Astrocyte (in vitro differentiated cells and primary cell): ENCODE measurements at regions not wholly inside any gene's neighbourhood (a gene's known extent, or its start where the extent isn't known, plus 50 kb on each side); places are given as distances from the start of the nearest gene placed in this dataset.

Source experiments
- DNase-seq: peaks from one replicate; pipeline ENCODE4 v3.0.0-alpha.2; 2010; ENCODE audit warnings: low read depth
- FAIRE-seq: peaks from 2 replicates; lab custom pipeline; 2011; peaks lifted over from hg19 to GRCh38; lab: Jason Lieb, UNC
- H2AFZ ChIP-seq: 2 replicates; pipeline ENCODE4 v1.6.0; 2012; ENCODE audit warnings: low read depth, low read length, inconsistent platforms
- H3K27ac ChIP-seq: 2 replicates; pipeline ENCODE4 v1.5.1; 2011; ENCODE audit warnings: low read depth, low read length, inconsistent platforms
- H3K27me3 ChIP-seq: 2 replicates; pipeline ENCODE4 v1.6.0; 2011; ENCODE audit warnings: low read length, inconsistent platforms; ENCODE audit not compliant: insufficient read depth
- H3K36me3 ChIP-seq: 2 replicates; pipeline ENCODE4 v1.5.1; 2011; ENCODE audit warnings: low read length, inconsistent platforms; ENCODE audit not compliant: insufficient read depth
- H3K4me1 ChIP-seq: 2 replicates; pipeline ENCODE4 v1.5.1; 2011; ENCODE audit warnings: low read length, inconsistent platforms; ENCODE audit not compliant: insufficient read depth
- H3K4me2 ChIP-seq: 2 replicates; pipeline ENCODE4 v1.6.0; 2012; ENCODE audit warnings: low read length, inconsistent platforms
- H3K4me3 ChIP-seq: 2 replicates; pipeline ENCODE4 v1.5.1; 2011; ENCODE audit warnings: low read depth, mild to moderate bottlenecking, low read length, inconsistent platforms; ENCODE audit not compliant: insufficient read depth
- H3K79me2 ChIP-seq: 2 replicates; pipeline ENCODE4 v1.6.0; 2012; ENCODE audit warnings: mild to moderate bottlenecking, low read length, inconsistent platforms; ENCODE audit not compliant: insufficient read depth
- H3K9ac ChIP-seq: 2 replicates; pipeline ENCODE4 v1.6.0; 2012; ENCODE audit warnings: mild to moderate bottlenecking, low read length, inconsistent platforms
- H3K9me3 ChIP-seq: 2 replicates; pipeline ENCODE4 v1.5.1; 2012; ENCODE audit warnings: low read depth, mild to moderate bottlenecking, low read length, inconsistent platforms; ENCODE audit not compliant: insufficient read depth
- H4K20me1 ChIP-seq: 2 replicates; pipeline ENCODE4 v1.6.0; 2012; ENCODE audit warnings: low read length, inconsistent platforms; ENCODE audit not compliant: insufficient read depth
- H3K27ac Mint-ChIP-seq: one replicate; pipeline ENCODE4 v1.8.0; 2021; ENCODE audit warnings: mild to moderate bottlenecking, mixed read lengths; ENCODE audit not compliant: unreplicated experiment
- H3K27me3 Mint-ChIP-seq: one replicate; pipeline ENCODE4 v1.8.0; 2021; ENCODE audit warnings: low read depth, mixed read lengths; ENCODE audit not compliant: unreplicated experiment
- H3K36me3 Mint-ChIP-seq: one replicate; pipeline ENCODE4 v1.8.0; 2021; ENCODE audit warnings: low read depth, mixed read lengths; ENCODE audit not compliant: unreplicated experiment
- H3K4me1 Mint-ChIP-seq: one replicate; pipeline ENCODE4 v1.8.0; 2021; ENCODE audit warnings: low read depth, mixed read lengths; ENCODE audit not compliant: unreplicated experiment
- H3K4me3 Mint-ChIP-seq: one replicate; pipeline ENCODE4 v1.8.0; 2021; ENCODE audit warnings: mild to moderate bottlenecking, moderate library complexity, mixed read lengths; ENCODE audit not compliant: unreplicated experiment
- H3K9me3 Mint-ChIP-seq: one replicate; pipeline ENCODE4 v1.8.0; 2021; ENCODE audit warnings: mild to moderate bottlenecking, mixed read lengths; ENCODE audit not compliant: unreplicated experiment
- CTCF ChIP-seq: IDR thresholded peaks from 2 replicates; pipeline ENCODE4 v1.5.1; 2011; ENCODE audit warnings: low read depth, mild to moderate bottlenecking, inconsistent platforms, low read length, moderate library complexity; ENCODE audit not compliant: insufficient read depth
- EZH2 ChIP-seq: IDR thresholded peaks from 2 replicates; pipeline ENCODE4 v1.6.1; 2012; ENCODE audit warnings: mild to moderate bottlenecking, low read length, inconsistent platforms; ENCODE audit not compliant: insufficient read depth

GRCh38 chr3:104738271-104738670, 628.4 kb upstream of the ALCAM start:
- no peaks in the 10 kb centered on the region for H4K20me1 ChIP-seq
- H3K4me1 Mint-ChIP-seq: no peaks in the 10 kb centered on the region
- no peak overlapping the region for H3K27ac ChIP-seq
- H3K36me3 Mint-ChIP-seq: no peaks in the 10 kb centered on the region
- no peaks in the 10 kb centered on the region for H3K79me2 ChIP-seq
- no peaks in the 10 kb centered on the region for H3K27me3 ChIP-seq
- no peaks in the 10 kb centered on the region for H3K4me1 ChIP-seq
- no peak overlapping the region for H3K9ac ChIP-seq
- H3K27me3 Mint-ChIP-seq: no peaks in the 10 kb centered on the region
- H3K9me3 Mint-ChIP-seq: peaks cover 4% of the 10 kb centered on the region
- no peaks in the 10 kb centered on the region for H3K9me3 ChIP-seq
- H3K4me3 ChIP-seq: no peak overlapping the region
- H2AFZ ChIP-seq: no peak overlapping the region
- DNase-seq (peak; percentile 8), FAIRE-seq (no peak)
- no peak overlapping the region for H3K4me2 ChIP-seq
- no peak overlapping the region for H3K27ac Mint-ChIP-seq
- H3K36me3 ChIP-seq: no peaks in the 10 kb centered on the region
- H3K4me3 Mint-ChIP-seq: no peak overlapping the region
- TF ChIP-seq EZH2 (no peak), CTCF (no peak)

- DNase-seq (no peak), FAIRE-seq (no peak)
- no peak overlapping the region for H3K4me2 ChIP-seq
- Mint-ChIP-seq H3K4me1 (no peaks in the 10 kb centered on the region), H3K27ac (no peak overlapping the region), H3K4me3 (no peak overlapping the region), H3K36me3 (no peaks in the 10 kb centered on the region), H3K9me3 (peaks cover 4% of the 10 kb centered on the region), H3K27me3 (no peaks in the 10 kb centered on the region)
- no peak overlapping the region for H2AFZ ChIP-seq
- H3K79me2 ChIP-seq: no peaks in the 10 kb centered on the region
- no peak overlapping the region for H3K9ac ChIP-seq
- no peaks in the 10 kb centered on the region for H4K20me1 ChIP-seq
- H3K36me3 ChIP-seq: no peaks in the 10 kb centered on the region
- H3K4me3 ChIP-seq: no peak overlapping the region
- no peaks in the 10 kb centered on the region for H3K4me1 ChIP-seq
- H3K27ac ChIP-seq: no peak overlapping the region
- H3K9me3 ChIP-seq: no peaks in the 10 kb centered on the region
- no peaks in the 10 kb centered on the region for H3K27me3 ChIP-seq
- TF ChIP-seq CTCF (no peak), EZH2 (no peak)
Observed at GRCh38 chr3:104740874-104741379, 625.8 kb upstream of the ALCAM start.

- Histone ChIP-seq H3K4me1 (no peaks in the 10 kb centered on the region), H4K20me1 (no peaks in the 10 kb centered on the region), H3K9me3 (no peaks in the 10 kb centered on the region), H3K27me3 (no peaks in the 10 kb centered on the region), H3K4me2 (no peak overlapping the region), H3K36me3 (no peaks in the 10 kb centered on the region), H3K27ac (no peak overlapping the region), H3K4me3 (no peak overlapping the region), H2AFZ (no peak overlapping the region), H3K9ac (no peak overlapping the region), H3K79me2 (no peaks in the 10 kb centered on the region)
- Mint-ChIP-seq H3K27ac (no peak overlapping the region), H3K4me1 (no peaks in the 10 kb centered on the region), H3K9me3 (peaks cover 4% of the 10 kb centered on the region), H3K27me3 (no peaks in the 10 kb centered on the region), H3K4me3 (no peak overlapping the region), H3K36me3 (no peaks in the 10 kb centered on the region)
- FAIRE-seq (no peak), DNase-seq (no peak)
- no peak for TF ChIP-seq EZH2
- TF ChIP-seq CTCF: no peak
Observed at GRCh38 chr3:104742044-104742443, 624.7 kb upstream of the ALCAM start.
